Adrenal gland (tissue), 5 donors: ENCODE measurements at regions not wholly inside any gene's neighbourhood (a gene's known extent, or its start where the extent isn't known, plus 50 kb on each side); places are given as distances from the start of the nearest gene placed in this dataset.

Source experiments
- POLR2A ChIP-seq, 2 donors: fragments of 450-650 bp; IDR thresholded peaks; one replicate each; pipeline ENCODE4 v1.6.1; 2017; ENCODE audit warnings: antibody characterized with exemption in 2 of 2, mild to moderate bottlenecking in 2 of 2, moderate library complexity in 1 of 2
- TF ChIP-seq, protein P1 (sequence below), 6 experiments: fragments of 450-650 bp in 4 of 6; fragments of 200-600 bp in 2 of 6; sonication (generic) in 1 of 6; IDR thresholded peaks; 1 replicate in 5 of 6; 2 replicates in 1 of 6; pipeline versions ENCODE4 v1.5.1 to v1.8.0; 2016 to 2021; ENCODE audit warnings: antibody characterized with exemption in 6 of 6, mild to moderate bottlenecking in 2 of 6, moderate library complexity in 1 of 6
- donor health status: DM: no; HTN: no; CAD: no.

DNA sequence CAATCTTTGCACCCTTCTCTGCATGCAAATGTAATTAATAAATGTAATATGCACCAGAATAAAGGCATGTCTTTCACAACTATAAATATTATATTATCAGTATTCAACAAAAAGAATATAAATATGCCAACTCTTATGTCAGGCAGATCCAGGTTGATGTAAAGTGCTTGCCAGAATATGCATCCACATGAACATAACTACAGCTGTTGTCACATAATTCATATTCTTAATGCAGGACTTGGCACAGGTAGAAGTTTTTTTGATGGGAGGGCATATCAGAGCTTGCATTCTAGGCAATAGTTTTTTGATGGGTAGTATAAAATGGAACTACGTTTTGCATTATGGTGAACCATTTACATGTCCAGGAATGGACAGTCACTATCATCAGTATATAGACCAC, 544.3 kb downstream of the ZNF804A start:
- TF ChIP-seq POLR2A (IDR thresholded peaks at IDR 0.05): no peak
- TF ChIP-seq, protein P1, sequence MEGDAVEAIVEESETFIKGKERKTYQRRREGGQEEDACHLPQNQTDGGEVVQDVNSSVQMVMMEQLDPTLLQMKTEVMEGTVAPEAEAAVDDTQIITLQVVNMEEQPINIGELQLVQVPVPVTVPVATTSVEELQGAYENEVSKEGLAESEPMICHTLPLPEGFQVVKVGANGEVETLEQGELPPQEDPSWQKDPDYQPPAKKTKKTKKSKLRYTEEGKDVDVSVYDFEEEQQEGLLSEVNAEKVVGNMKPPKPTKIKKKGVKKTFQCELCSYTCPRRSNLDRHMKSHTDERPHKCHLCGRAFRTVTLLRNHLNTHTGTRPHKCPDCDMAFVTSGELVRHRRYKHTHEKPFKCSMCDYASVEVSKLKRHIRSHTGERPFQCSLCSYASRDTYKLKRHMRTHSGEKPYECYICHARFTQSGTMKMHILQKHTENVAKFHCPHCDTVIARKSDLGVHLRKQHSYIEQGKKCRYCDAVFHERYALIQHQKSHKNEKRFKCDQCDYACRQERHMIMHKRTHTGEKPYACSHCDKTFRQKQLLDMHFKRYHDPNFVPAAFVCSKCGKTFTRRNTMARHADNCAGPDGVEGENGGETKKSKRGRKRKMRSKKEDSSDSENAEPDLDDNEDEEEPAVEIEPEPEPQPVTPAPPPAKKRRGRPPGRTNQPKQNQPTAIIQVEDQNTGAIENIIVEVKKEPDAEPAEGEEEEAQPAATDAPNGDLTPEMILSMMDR (IDR thresholded peaks at IDR 0.05): no peak
